ENCODE measurements at regions not wholly inside any gene's neighbourhood (a gene's known extent, or its start where the extent isn't known, plus 50 kb on each side); places are given as distances from the start of the nearest gene placed in this dataset.
"Not testable (repeated sequence)": the region's sequence is repeated elsewhere in the genome, so short reads cannot be mapped to it uniquely, and the experiment has no call there.

- no peak for DNase-seq (ENCODE audit: low read depth in 2 of 2)
These were observed 234.5 kb downstream of the TFAP2A start for GRCh38 chr6:10180138-10181074.

DNA sequence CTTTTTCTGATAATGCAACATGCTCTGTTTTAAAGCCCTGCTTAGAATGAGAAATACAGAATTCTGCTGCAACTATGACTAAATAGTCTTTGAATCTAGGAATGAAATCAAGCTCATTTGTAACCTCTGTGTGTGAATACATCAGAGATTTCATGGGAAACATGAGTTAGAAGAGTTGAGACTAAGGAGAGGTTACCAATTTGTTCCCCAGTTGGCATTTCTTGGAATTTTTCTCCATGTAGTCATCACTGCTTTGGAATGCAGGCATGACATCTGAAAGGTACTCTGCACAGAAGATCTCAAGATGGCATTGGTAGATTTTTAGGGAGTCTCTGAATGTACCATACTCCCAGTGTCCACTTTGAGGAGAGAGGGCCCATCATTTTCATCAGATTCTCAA is 237.2 kb downstream of the TFAP2A start:
- no peak for DNase-seq (ENCODE audit: low read depth in 2 of 2)

GRCh38 chr6:10175362-10175761 is 239.5 kb downstream of the TFAP2A start:
- DNase-seq (ENCODE audit: low read depth in 2 of 2), result no peak

- no peak for DNase-seq (ENCODE audit: low read depth in 2 of 2)
These were observed 240.1 kb downstream of the TFAP2A start for GRCh38 chr6:10174761-10175160.

DNA sequence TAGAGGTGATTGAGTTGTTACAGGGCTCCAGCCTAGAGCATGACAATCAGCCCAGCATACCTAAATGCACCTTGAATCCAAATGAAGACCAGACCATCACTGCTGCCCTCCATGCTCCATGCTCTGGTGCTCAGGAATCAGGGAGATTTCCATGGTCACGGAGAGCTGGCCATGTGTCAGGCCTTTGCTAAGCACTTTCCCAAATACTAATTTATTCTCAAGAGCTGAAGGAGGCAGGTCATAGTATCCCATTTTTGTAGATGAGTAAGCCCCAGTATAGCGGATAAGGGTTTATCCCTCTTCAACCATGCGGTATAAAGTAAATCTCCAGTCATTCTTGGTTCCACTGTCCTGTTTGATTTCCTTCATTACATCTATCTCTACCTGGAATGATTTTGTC is 240.8 kb downstream of the TFAP2A start:
- no peak for DNase-seq (ENCODE audit: low read depth in 2 of 2)

GRCh38 chr6:10171706-10172105 is 243.2 kb downstream of the TFAP2A start:
- not testable (repeated sequence) for DNase-seq (ENCODE audit: low read depth in 2 of 2)

DNA sequence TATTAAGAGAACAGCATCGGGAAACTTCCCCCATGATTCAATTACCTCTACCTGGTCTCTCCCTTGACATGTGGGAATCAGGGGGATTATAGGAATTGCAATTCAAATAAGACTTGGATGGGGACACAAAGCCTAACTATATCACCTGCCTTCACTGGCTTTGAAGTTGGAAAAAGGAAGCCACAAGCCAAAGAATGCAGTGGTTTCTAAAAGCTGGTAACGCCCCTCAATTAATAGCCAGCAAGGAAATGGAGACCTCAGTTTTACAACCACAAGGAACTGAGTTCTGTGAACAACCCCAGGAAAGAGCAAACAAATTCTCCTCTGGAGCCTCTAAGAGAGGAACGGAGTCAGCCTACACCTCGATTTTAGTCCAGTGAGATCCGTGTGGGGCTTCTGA is 244.1 kb downstream of the TFAP2A start:
- no peak for DNase-seq (ENCODE audit: low read depth in 2 of 2)

DNA sequence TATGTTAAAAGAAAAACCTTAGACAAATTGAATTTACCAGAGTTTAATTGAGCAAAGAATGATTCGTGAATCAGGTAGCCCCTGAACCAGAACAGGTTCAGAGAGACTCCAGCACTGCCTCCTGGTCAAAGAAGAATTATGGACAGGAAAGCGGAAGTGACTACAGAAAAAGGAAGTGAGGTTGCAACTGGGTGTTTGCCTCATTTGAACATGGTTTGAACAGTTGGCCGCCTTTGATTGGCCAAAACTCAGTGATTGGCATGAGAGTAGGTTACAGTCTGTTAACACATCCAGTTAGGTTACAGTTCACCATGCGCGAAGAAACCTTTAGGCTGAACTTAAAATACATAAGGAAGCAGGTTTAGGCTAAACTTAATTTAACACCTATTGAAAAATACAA is 248.8 kb downstream of the TFAP2A start:
- DNase-seq (ENCODE audit: low read depth in 2 of 2), result no peak

DNA sequence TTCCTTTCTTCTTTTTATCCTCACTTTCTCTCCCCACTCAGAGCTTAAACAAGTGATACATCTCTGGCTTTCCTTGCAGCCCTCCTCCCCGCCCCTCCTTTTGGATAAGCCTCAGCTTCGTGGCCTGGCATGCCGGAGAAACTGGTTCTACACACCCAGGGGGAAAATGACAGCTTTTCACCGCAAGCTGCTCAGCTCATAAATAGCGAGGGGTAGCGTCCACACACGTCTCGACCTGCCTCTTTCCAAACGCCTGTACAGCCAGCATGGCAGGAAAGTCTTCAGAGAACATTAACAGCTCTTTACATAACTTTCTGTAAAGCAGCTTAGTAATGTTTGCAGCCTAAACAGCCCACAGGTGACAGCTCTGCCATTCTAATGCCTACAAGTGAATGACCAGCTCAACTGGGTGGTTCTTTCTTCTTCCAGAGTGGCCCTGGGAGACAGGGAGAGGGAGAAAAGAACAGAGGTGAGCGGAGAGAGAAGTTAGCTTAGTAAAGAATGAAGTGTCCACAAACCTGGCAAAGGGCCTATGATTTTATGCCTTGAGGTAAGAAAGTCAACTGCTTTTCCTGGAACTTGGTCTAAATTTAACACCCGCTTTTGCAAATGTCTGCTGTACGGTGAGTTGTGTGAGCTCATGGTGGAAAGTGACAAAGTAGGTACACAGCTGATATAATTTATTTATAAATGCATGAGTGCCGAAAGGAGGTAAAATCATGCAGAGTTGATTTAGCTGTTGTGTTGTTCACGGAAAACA is 251.5 kb downstream of the TFAP2A start:
- no peak for DNase-seq (ENCODE audit: low read depth in 2 of 2)

GRCh38 chr6:10156875-10157274 is 258.0 kb downstream of the TFAP2A start:
- no peak for DNase-seq (ENCODE audit: low read depth in 2 of 2)

DNA sequence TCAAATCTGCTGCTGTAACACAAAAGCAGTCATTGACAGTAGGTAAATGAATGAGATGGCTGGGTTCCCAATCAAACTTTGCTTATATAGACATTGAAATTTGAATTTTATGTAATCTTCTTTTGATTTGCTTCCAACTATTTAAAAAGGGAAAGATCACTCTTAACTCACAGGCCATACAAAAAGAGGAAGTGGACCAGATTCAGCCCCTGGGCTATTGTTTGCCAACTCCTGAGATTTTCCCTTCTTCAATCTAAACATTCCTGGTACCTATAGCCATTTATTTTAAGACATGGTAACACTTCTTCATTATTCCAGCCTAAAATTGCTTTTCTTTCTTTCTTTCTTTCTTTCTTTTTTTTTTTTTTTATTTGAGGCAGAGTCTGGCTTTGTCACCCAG is 260.6 kb downstream of the TFAP2A start:
- no peak for DNase-seq (ENCODE audit: low read depth in 2 of 2)

GRCh38 chr6:10151144-10151915 is 263.5 kb downstream of the TFAP2A start:
- no peak for DNase-seq (ENCODE audit: low read depth in 2 of 2)

- no peak for DNase-seq (ENCODE audit: low read depth in 2 of 2)
These were observed 265.3 kb downstream of the TFAP2A start for GRCh38 chr6:10149603-10150002.

DNA sequence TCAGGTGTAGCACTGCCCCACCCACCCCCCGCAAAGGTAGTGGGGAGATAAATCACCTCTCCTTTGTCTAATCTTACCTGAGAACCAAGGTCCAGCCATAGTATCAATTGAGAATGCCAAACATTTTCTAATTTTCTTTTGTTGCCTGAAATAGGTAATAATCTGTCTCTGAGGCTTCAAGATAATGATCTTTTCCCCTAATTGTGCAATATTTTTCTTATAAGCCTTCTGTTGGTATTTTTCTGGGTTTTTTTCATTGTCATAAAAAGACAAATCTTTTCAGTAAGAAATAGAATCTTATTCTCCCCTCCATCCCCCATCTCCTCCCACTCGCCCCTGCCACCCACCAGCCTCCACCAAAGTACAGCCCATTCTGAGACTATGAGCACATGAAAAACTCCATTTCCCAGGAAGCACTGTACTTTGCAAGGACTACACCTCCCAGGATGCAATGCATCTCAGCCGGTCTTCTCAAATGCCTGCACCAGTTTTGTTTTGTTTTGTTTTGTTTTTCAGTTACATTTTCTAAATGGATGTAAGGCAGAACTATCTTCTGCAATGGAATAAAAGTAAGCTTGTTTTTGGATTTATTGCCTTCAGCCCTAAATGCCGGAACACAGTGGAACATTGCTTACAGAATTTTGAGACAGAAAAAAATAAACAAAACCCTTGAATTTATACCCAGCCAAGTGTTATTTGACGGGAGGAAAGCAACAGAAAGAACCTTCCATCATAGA is 268.0 kb downstream of the TFAP2A start:
- DNase-seq (ENCODE audit: low read depth in 2 of 2), result no peak

- no peak for DNase-seq (ENCODE audit: low read depth in 2 of 2)
These were observed 270.1 kb downstream of the TFAP2A start for GRCh38 chr6:10144772-10145171.

DNA sequence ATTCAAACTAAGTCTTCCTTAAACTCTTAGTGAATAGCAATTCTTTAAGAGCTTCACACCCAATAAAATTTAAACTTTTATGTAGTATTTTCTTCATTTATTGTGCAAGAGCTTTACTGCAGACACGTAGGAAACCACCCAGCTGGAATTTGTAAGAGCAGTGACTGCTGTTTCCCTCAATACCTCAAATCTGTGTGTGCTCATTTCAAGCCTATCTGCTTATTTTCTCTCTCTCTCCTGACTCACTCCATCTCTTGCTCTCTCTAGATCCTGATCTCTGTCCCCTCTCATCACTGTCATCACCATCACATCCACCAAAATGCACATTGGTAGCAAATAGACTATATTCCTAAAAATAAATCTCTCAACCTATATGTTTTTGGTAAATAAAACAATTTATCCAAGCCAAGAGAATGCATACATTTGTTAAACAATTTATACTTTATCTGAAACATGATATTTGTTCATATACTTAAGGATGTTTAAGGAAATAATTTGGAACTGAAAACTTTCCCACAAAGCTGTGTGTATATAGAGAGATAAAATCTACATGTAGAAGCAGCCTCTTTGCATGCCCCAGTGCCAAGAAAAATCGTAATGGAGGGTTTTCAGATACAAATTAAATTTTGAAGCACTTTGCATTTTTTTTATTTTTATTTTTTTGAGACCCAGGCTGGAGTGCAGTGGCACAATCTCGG is 273.0 kb downstream of the TFAP2A start:
- DNase-seq (ENCODE audit: low read depth in 2 of 2), result no peak

DNA sequence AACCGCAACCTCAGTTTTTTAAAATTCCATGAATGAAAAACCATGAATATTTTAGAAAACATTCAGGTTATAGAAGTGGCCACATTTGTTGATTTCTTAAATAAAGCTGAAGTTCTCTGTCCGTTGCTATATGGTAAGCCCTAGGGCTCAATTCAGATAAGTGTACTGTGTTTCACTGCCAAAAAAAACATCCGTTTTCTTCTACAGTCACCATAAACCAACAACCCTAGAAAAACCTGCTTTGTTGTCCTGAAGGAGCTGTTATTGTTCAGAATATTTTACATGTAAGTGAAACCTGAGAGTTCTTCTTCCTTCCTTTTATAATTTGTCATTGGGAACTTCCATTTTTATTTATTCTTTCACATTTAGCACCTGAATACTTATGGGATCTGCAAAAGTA is 274.1 kb downstream of the TFAP2A start:
- DNase-seq (ENCODE audit: low read depth in 2 of 2), result no peak

DNA sequence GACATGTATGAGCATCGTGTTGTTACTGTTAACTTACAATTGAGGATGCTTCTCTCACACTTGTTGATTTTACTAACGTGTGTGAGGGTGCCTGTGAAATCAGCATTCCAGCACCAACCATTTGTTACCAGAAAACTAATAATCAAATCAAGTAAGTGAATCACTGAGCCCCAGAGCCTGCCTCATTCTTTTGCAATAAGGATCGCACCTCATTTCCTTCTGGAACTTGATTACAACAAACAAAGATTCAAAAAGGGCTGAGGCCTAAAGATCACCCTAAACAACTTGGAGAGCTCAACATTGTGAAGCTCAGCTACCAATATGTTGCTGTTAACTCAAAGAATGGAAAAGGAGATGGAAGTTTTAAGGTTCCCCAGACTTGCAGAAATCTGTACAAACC is 274.7 kb downstream of the TFAP2A start:
- DNase-seq (ENCODE audit: low read depth in 2 of 2), result no peak

GRCh38 chr6:10138917-10139316 is 276.0 kb downstream of the TFAP2A start:
- no peak for DNase-seq (ENCODE audit: low read depth in 2 of 2)

GRCh38 chr6:10136636-10137035 is 278.2 kb downstream of the TFAP2A start:
- no peak for DNase-seq (ENCODE audit: low read depth in 2 of 2)

DNA sequence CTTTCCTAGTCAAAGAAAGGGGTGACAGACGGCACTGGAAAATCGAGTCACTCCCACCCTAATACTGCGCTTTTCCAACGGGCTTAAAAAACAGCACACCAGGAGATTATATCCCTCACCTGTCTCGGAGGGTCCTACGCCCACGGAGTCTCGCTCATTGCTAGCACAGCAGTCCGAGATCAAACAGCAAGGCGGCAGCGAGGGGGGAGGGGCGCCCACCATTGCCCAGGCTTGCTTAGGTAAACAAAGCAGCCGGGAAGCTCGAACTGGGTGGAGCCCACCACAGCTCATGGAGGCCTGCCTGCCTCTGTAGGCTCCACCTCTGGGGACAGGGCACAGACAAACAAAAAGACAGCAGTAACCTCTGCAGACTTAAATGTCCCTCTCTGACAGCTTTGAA is 280.7 kb downstream of the TFAP2A start:
- not testable (repeated sequence) for DNase-seq (ENCODE audit: low read depth in 2 of 2)

All from activated CD4-positive, alpha-beta T cell treated with anti-CD3 and anti-CD28 coated beads for 24 hours (primary cell).